ENCODE measurements at regions not wholly inside any gene's neighbourhood (a gene's known extent, or its start where the extent isn't known, plus 50 kb on each side); places are given as distances from the start of the nearest gene placed in this dataset.

DNA sequence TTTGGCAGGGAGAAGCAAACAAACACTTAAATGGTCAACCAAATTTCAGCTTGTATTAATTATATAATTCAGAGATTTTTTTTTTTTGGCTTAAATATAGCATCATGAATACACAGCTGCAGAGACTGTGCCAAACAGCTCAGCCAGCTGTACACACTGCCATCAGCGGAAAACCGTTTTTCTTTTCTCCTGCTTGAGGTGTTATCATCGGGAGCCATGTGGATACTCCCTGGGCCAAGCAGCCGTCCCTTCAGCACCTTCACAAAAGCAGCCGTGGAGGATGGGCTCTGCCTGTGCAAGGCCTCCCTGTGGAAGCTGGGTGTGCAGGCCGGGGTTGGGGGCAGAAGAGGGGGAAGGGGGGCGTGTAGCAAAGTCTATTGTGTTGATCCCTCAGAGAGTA lies 85.0 kb downstream of the NUF2 start:
- DNase-seq: no peak

DNA sequence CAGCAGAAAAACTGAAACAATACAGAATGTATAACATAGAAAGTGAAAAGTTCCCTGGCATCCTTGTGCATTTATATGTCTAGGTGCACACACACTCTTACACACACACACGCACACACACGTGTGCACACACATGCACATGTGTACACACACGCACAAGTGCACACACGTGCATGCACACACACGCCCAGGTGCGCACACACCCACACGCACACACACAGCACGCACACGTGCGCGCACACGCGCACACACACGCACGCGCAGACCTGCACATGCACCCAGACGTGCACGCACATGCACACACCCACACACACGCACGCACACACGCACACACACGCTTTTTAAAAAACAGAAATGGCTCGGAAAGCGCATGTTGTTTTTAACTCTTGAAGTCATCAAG lies 86.5 kb downstream of the NUF2 start:
- no peak for DNase-seq

DNA sequence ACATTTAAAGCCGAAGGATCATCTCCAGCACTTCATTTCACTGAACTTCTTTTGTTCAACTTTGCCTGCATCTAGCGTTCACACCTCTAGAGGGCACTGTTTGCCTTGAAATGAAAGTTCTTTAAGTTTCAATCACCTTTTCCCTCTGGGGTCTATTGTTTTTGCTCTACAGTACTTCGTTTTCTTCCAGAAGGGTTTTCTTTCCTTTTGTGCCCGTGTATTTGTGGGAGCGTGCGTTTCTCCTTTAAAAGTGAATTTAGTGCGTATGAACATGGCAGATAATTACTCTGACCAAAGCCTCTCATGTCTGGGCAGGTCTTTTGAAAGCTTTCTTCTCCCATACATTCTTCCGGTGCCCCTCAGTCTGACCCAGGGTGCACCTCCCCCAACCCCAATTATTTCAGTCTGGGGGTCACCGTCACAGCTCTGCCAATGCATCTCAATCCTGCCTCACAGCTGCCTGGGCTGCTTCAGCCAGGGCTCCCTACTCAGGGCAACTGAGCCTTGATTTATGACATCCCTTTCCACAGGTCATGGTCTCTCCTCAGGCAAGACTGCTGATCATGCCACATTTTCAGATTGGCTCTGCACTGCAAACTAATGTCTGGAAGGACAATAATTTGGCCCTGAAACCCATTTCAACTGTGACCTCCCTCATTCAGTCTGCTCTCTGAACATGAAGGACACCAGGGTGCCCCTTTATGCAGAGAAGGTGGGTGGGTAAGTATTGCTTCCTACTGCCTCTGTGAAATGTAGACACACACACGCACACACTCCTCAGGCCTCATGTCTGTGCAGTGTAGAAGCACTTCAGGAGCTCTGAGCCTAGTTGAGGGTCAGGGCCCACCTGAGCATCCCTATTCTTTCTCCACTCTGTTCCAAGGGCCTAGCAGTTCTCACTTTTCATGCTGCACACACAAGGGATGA lies 88.6 kb downstream of the NUF2 start:
- DNase-seq: peak; percentile 7

DNA sequence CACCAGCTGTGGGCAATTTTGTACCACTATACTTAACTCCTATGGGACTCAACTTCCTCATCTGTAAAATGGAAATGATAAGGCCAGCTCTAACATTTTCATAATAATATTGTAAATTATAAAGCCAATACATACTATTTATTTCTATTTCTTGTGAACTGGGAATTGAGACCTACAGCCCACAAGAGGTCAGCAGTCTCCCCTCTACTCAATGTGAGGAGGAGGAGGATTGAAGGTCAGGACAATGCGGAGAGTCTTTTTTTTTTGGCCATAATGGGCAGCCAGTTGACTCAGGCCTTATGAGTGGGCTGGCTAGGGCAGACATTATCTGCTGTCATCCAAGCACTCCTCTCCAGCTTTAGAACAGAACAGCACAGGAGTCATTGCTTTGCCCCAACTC lies 90.5 kb downstream of the NUF2 start:
- DNase-seq: no peak

DNA sequence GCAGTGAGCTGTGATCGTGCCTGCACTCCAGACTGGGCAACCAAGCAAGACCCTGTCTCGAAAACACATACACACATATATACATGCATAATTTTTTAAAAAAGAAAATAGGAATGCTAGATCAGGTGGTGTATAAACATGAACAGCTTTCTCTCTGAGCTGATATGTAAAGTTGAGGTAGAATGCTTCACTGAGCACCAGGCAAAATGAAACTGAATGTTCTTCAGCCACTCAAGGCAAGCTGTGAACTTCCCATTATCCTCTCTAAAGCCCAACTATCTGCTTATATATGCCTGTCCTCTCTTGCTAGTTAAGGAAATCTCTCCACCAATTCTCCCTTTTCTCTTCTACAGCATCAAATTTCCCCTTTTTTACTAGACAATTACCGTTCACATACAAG lies 93.0 kb downstream of the NUF2 start:
- DNase-seq: no peak

DNA sequence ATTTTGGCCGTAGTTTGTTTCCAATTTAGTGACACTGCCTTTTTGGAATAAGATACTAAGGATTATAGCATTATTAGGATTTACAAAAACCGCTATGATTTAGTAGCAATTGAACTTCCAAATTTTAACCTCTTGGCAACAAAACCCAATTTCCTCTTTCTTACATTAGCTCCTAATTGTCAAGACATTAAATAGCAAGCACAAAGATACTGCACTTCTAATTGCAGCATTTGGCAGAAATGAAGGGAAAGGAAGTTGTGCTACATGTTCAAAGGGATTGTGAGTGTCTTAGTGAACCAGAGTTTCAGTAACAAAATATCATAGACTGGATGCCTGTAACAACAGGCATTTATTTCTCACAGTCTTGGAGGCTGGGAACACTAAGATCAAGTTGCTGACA lies 99.9 kb downstream of the NUF2 start:
- no peak for DNase-seq

DNA sequence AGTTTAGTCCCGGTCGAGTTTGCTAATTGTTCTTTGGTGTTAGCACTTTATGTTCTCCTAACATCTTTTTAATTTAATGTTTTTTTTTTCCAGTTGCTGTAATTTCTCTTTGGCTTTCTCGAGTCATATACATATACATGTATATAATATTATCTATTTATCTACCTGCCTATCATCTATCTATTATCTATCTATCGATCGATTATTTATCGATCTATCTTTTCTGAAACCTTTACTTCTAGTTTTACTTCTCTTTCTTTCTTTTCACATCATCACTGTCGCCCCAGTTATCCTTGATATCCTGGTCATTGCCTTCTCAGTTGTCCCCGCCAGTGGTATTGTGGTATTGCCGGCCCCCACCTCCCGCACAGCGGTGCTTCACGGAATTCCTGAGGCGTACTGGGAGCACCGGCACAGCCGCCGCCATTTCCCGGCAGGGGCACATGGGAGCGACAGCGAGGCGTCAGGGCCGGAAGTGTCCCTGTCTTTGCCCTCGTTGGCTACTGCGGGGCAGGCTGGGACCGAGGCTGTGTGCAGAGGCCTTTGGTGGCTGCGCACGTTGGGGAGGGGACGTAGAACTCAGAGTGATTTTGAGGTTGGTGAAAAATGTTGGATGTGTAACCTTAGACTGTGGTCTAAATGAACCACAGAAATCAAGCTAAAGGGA lies 101.1 kb downstream of the NUF2 start:
- DNase-seq: no peak

DNA sequence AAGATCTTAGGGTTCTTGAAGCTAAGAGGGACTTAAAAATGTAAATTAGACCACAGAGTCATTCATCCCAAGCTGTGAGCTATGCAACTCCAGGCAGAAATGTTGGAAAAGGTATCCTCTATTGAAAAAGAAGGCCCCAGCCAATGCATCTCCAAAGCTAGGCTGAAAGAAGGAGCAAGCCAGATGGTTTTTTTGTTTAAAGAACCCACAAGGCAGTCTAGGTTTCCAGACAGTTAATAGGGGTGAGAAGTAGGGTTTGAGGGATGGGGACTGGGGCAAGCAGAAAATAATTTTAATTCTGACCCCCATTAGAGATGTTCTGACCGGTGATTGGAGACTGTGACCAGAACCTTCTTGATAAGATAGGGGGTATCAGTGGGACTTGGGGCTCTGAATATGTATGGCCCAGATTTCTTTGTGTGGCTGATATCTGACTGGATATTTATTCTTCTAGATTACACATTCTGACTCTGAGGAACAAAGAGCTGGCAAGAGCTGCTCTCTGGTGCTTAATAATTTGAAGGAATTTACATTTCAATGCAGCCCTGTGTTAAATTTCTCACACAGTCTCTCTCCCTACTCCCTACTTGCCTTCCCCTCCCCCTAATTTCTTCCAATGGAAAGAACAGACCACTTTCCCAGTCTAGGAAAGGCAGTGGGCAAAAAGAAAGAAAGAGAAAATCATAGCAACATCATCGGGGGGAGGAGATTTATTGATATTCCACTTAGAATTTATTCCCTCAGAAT lies 104.9 kb downstream of the NUF2 start:
- no peak for DNase-seq

DNA sequence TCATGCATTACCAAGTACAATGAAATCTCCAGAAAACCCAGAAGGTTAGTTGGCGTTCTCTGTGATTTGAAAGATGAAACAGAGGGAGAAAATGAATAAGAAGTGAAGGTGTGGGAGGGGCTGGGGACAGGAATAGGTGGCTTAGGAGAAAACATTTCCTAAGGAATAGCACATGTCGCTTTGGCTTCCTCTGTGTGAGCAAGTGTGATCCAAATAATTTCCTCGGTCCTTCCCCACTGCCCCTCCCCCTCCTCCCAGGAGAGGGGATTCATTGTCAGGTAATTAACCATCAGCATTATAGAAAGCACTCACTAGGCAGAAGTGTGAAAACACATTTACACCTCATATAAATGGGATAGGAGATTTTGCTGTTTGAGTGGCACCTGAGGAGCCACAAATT lies 105.5 kb downstream of the NUF2 start:
- DNase-seq: no peak

DNA sequence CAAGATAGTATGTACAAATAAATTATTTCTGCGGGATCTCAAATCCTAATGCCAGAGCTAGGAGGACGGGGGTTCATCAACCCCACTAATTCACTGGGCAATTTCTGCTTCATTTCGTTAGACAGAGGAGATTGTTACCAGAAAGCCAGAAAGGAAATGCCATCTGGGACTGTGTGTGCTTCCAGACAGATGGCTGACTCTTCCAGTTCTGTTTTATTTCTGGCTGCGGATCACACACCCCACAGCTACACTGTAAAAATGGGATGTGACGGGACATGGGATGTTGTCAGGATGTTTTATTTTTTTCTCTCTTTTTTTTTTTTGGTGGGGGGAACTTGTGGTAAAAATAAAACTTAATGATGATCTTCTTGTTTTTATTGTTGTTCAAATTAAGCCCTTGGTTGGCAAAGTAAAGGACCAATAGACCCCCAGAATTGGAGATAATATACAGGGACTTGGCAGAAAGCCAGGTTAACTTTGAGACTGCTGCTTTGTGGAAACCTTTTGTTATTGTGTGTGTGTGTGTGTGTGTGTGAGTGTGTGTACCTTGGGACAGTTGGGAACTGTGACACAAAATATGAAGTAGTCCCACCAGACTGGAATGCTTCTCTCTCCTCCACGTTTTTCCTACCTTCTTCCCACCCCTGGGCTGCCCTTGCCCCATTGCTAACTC lies 114.5 kb downstream of the NUF2 start:
- no peak for DNase-seq

DNA sequence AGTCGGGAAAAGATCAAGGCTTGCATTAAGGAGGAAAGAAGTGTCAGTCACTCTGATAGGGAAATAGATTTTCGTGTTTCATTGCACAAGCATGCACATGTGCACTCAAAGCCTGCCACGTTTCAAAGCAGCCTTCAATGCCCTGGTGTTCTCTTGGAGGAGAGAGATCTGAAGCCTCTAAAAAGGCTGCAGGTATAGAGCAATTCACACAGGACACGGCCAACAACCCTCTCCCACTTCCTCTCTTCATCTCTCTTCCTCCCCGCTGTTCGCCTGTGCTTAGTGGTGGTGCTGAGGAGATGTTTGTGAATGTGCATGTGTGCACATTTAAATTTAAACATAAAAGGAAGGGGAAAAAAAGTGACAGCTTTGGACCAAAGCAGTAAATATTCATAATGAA lies 117.7 kb downstream of the NUF2 start:
- DNase-seq: no peak

DNA sequence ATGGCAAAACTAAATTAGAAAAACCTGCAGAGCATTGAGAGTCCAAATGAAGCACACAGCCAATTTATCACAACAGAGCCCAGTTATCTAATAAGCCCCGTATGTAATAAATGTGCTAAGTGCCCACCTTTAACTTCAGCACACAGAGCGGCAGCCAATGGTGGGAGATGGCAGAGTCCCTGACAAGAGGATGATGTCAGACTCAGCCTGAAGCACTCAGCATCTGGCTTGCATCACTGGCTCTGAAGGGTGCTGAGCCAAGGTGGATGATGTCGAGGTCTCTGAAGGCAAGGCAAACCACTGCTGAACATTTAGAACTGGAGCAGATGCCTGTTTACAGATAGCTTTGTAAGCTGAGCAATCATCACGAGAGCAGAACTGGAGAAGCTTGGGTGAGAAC lies 118.3 kb downstream of the NUF2 start:
- no peak for DNase-seq

DNA sequence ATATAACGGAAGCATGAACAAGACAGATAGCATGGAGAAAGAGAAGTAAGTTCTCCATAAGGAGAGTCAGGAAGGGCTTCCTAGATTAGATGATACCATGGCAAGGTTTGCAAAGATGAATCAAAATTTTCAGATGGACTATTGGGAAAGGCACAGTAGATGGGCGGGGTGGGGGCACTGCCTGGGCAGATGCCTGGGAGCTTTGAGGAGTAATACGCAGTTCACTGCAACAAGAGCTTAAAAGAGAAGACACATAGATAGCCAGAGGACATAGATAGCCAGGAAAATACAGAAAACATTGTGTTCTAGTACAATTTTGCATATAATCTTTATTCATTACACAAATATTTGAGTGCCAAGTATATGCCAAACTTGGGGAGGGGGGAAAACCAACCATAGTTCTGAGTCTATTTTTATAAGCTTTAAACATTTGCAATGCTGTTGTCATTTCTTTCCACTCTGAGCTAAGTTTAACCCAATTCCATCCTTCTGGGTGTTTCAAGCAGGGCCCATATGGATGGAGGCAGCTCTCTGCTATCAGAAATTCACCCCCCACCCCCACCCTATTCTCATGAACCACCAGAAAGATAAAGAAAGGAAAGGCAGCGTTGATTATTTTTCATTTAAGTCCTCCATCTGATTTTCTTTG lies 120.6 kb downstream of the NUF2 start:
- no peak for DNase-seq

DNA sequence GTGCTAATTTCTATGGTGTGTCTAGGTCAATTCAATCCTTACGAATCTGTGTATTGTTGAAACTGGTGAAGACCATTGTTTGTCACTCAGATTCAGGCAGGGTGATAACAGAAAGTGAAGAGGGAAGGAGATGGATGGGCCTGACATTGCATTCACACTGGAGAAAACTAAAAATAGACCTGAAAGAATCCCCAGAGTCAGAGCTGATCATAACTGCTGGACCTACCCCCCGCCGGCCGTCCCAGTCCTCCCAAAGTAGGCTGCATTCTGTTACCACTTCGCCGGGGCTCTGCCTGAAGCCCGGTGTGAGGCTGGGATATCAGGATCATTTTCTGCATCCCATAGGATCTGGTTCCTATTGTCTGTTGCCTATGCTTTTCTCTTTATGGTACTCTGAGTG lies 121.1 kb downstream of the NUF2 start:
- DNase-seq: no peak

DNA sequence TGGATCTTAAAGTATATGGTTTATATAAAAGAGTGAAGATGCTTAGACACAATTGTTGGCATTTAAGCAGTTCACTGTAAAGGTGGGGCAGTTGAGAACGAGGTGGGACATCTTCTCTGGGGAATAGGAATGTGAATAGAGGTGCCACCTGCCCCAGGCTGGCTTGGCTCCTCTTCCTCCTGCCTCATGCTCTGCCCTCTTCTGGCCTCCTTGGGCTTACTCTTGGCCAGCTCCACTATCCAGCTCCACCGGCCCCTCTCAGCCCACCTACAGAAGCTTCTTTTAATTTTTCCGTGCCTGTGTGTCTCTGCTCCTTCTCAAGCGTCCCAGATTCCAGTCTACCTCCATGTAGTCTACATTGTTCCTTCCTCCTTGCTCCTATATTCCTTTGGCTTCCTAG lies 122.1 kb downstream of the NUF2 start:
- DNase-seq: no peak

DNA sequence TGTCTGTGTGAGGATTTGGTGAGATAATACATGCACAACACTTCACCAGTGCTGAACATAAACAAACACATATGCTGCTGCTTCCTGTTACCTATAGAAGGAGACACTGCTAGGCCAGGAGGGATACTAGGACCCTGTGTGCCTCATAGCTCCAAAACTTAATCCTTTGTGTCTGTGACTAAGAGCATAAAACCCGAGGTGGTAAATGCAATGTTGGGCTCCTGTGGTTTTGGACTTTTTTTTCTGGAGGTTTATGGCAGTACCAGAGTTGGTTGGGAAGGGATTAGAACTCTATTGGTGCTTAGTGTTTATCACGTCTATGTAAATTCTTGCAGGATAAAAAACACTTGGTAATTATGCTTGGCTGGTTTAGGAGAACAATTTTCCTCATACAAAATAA lies 122.9 kb downstream of the NUF2 start:
- no peak for DNase-seq

DNA sequence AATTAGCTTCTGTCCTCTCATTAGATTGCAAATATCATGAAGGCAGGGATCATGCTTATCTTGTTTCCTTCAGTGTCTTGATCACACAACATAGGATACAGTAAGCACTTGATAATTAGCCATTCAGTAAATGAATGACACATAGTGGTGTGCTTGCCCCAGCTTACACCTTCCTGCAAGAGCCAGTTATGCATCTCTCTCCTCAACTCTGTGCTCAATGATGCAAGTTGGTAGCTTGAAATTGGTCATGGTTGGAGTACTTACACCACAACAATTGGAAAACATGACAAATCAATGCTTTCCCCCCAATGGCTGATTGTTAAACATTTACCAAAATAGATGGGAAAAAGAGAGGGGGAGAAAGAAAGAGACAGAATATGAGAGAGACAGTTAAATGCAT lies 129.2 kb downstream of the NUF2 start:
- DNase-seq: no peak

DNA sequence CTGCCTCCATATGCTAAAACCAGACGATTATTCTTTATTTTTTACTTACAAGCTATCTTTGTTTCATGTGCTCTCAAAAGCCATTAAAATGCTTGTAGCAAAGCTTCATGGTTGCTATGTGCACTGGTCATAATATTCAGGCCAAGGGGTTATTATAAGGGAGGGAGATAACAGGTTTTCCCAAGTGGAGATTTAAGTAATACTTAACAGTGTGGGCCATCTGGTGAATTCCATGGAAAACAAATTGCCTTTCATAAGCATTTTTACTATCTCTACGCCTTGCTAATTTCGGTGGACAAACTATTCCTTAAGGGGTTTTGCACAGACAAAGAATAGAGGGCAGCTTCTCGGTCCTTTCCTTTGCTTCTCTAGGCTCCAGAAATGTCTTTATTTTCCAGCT lies 137.8 kb downstream of the NUF2 start:
- no peak for DNase-seq

DNA sequence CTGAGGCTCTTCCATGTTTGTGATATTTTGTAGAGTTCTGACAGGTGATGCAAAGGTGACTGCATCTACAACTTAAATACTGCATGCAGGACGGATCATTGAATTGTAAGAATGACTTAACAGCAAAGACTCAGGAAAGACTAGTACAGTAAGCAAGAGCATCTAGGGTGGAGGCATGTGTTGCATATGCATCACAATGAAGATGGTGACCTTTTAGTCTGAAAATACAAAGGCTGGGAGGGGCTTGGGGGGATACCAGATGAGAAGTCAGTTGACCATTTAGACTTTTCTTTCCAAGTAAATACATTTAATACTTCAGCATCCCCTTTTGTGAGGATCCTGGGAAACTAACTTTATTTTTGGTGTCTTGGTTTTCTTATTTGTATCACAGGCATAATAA lies 145.5 kb downstream of the NUF2 start:
- no peak for DNase-seq

DNA sequence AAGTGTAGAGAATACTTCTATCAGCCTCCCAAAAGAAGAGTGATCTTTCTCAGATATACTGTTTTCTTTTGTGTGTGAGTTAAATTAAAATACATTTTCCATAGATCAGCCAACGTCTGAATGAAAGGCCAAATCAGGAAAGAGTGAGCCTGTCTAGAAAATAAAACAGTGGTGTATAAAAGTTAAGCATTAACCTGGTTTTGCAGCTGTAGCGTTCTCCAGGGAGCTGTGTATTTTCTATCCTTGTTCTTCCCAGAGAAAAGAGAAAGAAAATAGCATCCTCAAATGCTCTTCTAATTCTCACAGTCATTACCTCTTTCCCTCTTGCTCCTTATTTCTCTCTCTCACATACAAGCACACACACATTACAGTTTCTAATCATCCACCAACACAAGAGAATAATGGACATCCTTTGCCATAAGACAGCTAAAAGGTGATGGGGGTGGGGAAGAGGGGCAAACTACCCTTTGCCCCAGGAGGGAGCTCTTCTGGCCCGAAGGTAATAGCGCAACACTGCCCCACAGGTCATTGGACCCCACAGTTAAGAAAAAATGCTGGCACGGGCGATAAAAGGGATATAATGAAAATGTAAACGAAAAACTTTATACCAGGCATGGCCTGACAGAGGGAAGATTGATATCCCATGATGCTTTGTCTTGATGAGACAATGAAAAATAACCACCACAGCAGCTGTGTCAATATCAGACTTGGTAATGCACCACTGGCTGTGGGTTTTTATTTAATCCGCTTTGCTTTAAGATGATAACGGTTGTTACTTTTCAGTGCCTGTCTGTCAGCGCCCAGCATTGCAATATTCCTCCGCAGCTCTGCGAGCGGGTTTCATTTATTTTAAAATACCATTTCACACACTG lies 150.3 kb downstream of the NUF2 start:
- no peak for DNase-seq

DNA sequence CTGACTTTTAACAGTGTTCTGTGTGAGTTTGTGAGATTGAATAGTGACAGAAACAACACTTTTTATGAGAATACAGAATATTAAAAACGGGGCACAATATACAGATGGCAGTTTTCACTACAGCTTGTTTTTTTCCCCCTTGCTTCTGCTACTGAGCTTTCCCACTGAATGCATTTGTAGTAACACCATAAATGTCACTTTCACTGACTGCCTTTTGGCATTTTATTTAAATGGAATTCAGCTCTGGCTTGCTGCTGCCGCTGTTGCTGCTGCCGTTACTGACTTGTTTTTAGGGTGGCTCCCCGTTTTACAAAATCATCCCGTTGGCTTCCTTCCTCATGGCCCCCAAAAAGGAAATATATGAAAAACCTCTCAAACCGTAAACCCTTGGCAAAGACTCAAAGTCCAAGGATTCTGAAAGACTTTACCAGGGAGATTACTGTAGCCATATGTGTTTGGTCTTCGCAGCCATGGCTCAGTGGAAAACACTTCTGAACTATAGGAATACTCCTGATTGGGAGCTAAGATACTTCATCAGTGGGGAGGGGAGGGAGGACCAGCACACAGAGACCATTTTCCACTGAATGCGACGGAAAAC lies 151.0 kb downstream of the NUF2 start:
- DNase-seq: no peak
